Ishikawa (cell line): ENCODE measurements at regions not wholly inside any gene's neighbourhood (a gene's known extent, or its start where the extent isn't known, plus 50 kb on each side); places are given as distances from the start of the nearest gene placed in this dataset.

Source experiments
- CEBPB ChIP-seq: IDR thresholded peaks from 2 replicates; pipeline ENCODE4 v1.6.1; 2012
- CREB1 ChIP-seq: IDR thresholded peaks from 2 replicates; pipeline ENCODE4 v1.6.1; 2012; ENCODE audit warnings: low read depth
- EGR1 ChIP-seq: IDR thresholded peaks from 2 replicates; pipeline ENCODE4 v1.6.1; 2012
- EP300 ChIP-seq: IDR thresholded peaks from 2 replicates; pipeline ENCODE4 v1.6.1; 2012; ENCODE audit warnings: borderline replicate concordance
- FOXM1 ChIP-seq: IDR thresholded peaks from 2 replicates; pipeline ENCODE4 v1.6.1; 2012; ENCODE audit warnings: low read depth, borderline replicate concordance
- MAX ChIP-seq: IDR thresholded peaks from 2 replicates; pipeline ENCODE4 v1.6.1; 2012
- NFIC ChIP-seq: IDR thresholded peaks from 2 replicates; pipeline ENCODE4 v1.6.1; 2012
- RAD21 ChIP-seq: IDR thresholded peaks from 2 replicates; pipeline ENCODE4 v1.6.1; 2012; ENCODE audit warnings: low read depth
- REST ChIP-seq: IDR thresholded peaks from 2 replicates; pipeline ENCODE4 v1.6.1; 2012; ENCODE audit warnings: low read depth, mild to moderate bottlenecking
- TAF1 ChIP-seq: IDR thresholded peaks from 2 replicates; pipeline ENCODE4 v1.6.1; 2012; ENCODE audit warnings: low read depth, mild to moderate bottlenecking
- TCF12 ChIP-seq: IDR thresholded peaks from 2 replicates; pipeline ENCODE4 v1.6.1; 2012; ENCODE audit warnings: low read depth
- TEAD4 ChIP-seq: IDR thresholded peaks from 2 replicates; pipeline ENCODE4 v1.6.1; 2012
- USF1 ChIP-seq: IDR thresholded peaks from 2 replicates; pipeline ENCODE4 v1.6.1; 2012
- YY1 ChIP-seq: IDR thresholded peaks from 2 replicates; pipeline ENCODE4 v1.6.1; 2012; ENCODE audit warnings: low read depth
- ZBTB7A ChIP-seq: IDR thresholded peaks from 2 replicates; pipeline ENCODE4 v1.6.1; 2012; ENCODE audit warnings: low read depth

GRCh38 chr5:148887123-148887881 is 60.9 kb downstream of the ADRB2 start:
- TF ChIP-seq EP300 (no peak), CEBPB (no peak), RAD21 (no peak), REST (no peak), TAF1 (no peak), YY1 (no peak), NFIC (no peak), FOXM1 (no peak)

GRCh38 chr5:148897842-148898241 is 71.4 kb downstream of the ADRB2 start:
- no peak for TF ChIP-seq TCF12
- no peak for TF ChIP-seq CREB1
- no peak for TF ChIP-seq FOXM1
- no peak for TF ChIP-seq RAD21
- no peak for TF ChIP-seq CEBPB

- TF ChIP-seq CREB1, result no peak
- no peak for TF ChIP-seq FOXM1
- TF ChIP-seq REST, result no peak
- TF ChIP-seq MAX, result no peak
- TF ChIP-seq YY1, result no peak
- no peak for TF ChIP-seq CEBPB
- TF ChIP-seq TAF1, result no peak
- TF ChIP-seq USF1, result no peak
- no peak for TF ChIP-seq EP300
- no peak for TF ChIP-seq TEAD4
- no peak for TF ChIP-seq RAD21
- no peak for TF ChIP-seq TCF12
- no peak for TF ChIP-seq EGR1
- TF ChIP-seq NFIC, result no peak
- TF ChIP-seq ZBTB7A, result no peak
Measured at GRCh38 chr5:148898413-148899075, 72.1 kb downstream of the ADRB2 start.

GRCh38 chr5:148899993-148900392 is 73.6 kb downstream of the ADRB2 start:
- TF ChIP-seq RAD21 (no peak), USF1 (no peak), ZBTB7A (no peak), FOXM1 (no peak), CREB1 (no peak), EGR1 (no peak), NFIC (no peak), YY1 (no peak), CEBPB (no peak), TCF12 (no peak), TEAD4 (no peak), TAF1 (no peak), EP300 (no peak), MAX (no peak)

GRCh38 chr5:148902478-148902877 is 76.1 kb downstream of the ADRB2 start:
- TF ChIP-seq TCF12 (no peak), YY1 (no peak), TEAD4 (no peak), CREB1 (no peak), USF1 (no peak), EGR1 (no peak), REST (no peak), FOXM1 (no peak), EP300 (no peak), RAD21 (no peak), CEBPB (no peak), MAX (no peak), TAF1 (no peak), NFIC (no peak), ZBTB7A (no peak)
